ENCODE measurements at regions not wholly inside any gene's neighbourhood (a gene's known extent, or its start where the extent isn't known, plus 50 kb on each side); places are given as distances from the start of the nearest gene placed in this dataset.
"Not testable (repeated sequence)": the region's sequence is repeated elsewhere in the genome, so short reads cannot be mapped to it uniquely, and the experiment has no call there.

DNA sequence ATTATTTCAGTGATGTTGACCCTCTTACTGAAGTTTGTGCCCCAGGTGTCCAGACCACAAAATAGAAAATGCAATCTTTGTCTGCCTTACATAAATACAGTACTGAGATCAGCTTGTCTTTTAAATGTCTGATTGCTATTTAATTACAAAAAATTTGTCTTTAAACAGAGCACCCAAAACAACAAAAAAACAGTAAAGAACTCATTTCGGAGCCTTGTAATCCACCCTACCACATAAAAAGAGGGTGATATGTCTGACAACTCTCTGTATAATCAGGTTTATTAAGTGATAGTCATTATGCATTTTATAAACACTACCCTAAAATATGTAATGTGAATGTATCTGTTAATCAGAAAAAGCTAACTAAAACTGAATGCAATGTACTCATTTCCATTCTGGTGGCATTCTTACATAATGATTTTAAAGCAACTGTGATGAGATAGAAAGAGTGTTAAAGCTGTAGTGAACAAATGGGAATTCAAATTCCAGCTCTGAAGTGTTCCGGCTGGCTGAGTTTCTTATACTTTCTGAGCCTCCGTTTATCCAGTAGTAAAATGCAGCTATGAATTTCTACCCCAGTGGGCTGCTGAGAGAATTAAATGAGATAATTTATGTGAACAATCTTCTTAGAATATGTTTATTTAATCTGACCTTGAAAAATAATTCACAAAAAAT, 486.6 kb downstream of the USP25 start:
- DNase-seq (ENCODE audit: low read depth): no peak
- no peak overlapping the region for H3K4me3 ChIP-seq (ENCODE audit: control insufficient read depth, low read depth, low read length)
- TF ChIP-seq, protein P1, sequence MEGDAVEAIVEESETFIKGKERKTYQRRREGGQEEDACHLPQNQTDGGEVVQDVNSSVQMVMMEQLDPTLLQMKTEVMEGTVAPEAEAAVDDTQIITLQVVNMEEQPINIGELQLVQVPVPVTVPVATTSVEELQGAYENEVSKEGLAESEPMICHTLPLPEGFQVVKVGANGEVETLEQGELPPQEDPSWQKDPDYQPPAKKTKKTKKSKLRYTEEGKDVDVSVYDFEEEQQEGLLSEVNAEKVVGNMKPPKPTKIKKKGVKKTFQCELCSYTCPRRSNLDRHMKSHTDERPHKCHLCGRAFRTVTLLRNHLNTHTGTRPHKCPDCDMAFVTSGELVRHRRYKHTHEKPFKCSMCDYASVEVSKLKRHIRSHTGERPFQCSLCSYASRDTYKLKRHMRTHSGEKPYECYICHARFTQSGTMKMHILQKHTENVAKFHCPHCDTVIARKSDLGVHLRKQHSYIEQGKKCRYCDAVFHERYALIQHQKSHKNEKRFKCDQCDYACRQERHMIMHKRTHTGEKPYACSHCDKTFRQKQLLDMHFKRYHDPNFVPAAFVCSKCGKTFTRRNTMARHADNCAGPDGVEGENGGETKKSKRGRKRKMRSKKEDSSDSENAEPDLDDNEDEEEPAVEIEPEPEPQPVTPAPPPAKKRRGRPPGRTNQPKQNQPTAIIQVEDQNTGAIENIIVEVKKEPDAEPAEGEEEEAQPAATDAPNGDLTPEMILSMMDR (conservative IDR thresholded peaks at IDR 0.05; ENCODE audit: control insufficient read depth, insufficient read depth, low read depth, low read length): no peak

DNA sequence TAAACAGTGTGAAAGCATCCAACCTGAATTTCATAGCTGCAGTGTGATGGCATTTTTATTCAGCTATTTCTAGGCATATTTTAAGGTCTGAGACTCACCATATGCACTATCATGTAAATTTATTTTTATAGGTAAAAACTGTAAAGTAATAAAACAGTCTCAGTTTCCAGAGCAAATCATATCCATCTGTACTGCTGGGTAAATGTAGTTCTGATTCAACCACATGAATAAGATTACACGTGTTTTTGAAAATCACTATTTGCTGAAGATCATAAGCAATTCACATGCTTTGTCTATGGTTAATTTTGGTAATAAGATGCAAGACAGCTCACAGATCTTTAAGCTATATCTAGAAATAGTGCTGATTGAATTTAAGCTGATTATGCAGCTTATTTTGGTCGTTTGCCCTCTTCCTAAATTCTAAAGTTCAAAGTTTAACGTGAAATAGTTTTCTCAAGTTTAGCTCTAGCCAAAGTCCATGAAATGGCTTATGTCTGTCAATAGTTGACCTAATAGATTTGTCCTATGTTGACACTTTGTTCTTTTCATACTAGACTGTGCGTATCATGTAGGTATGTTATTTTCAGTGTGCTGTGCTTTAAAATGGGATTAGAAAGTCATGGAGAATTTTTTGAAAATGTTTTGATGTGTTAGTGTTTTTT, 489.0 kb downstream of the USP25 start:
- DNase-seq (ENCODE audit: low read depth): no peak
- TF ChIP-seq, protein P1 (conservative IDR thresholded peaks at IDR 0.05; ENCODE audit: control insufficient read depth, insufficient read depth, low read depth, low read length): no peak
- no peak overlapping the region for H3K4me3 ChIP-seq (ENCODE audit: control insufficient read depth, low read depth, low read length)

DNA sequence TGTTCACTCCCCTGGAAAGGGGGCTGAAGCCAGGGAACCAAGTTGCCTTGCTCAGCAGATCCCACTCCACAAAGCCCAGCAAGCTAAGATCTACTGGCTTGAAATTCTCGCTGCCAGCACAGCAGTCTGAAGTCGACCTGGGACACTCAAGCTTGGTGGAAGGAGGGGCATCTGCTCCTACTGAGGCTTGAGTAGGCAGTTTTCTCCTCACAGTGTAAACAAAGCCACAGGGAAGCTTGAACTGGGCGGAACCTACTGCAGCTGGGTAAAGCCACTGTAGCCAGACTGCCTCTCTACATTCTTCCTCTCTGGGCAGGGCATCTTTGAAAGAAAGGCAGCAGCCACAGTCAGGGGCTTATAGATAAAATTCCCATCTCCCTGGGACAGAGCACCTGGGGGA, 495.0 kb downstream of the USP25 start:
- not testable (repeated sequence) for DNase-seq (ENCODE audit: low read depth)

DNA sequence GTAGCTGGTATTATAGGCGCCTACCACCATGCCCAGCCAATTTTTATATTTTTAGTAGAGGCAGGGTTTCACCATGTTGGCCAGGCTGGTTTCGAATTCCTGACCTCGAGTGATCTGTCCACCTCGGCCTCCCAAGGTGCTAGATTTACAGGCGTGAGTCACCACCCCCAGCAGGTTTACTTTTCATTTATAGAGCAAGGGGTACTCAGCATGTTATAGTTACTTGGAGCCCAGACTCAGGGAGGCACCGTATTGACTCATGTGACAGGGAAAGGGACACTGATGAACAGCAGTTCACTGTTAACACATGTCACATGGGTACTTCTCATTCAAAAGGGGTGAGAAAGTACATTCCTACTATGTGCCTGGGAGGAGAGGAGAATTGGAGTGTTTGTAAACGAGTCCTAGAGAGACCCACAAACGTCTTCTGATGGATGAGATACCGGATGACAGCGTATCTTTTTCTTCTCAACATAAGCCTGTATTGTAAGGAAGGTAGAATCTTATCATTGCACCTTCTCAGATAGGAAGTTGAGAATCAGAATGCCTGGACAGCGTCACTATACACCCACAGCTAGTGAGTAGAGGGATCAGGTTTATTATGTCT, 510.0 kb downstream of the USP25 start:
- DNase-seq (ENCODE audit: low read depth): peak; percentile 8
- no peak overlapping the region for H3K4me3 ChIP-seq (ENCODE audit: control insufficient read depth, low read depth, low read length)
- TF ChIP-seq, protein P1 (conservative IDR thresholded peaks at IDR 0.05; ENCODE audit: control insufficient read depth, insufficient read depth, low read depth, low read length): no peak

More for the DNA sequence above, 495.0 kb downstream of the USP25 start:
- H3K4me3 ChIP-seq (ENCODE audit: control insufficient read depth, low read depth, low read length): not testable (repeated sequence)

DNA sequence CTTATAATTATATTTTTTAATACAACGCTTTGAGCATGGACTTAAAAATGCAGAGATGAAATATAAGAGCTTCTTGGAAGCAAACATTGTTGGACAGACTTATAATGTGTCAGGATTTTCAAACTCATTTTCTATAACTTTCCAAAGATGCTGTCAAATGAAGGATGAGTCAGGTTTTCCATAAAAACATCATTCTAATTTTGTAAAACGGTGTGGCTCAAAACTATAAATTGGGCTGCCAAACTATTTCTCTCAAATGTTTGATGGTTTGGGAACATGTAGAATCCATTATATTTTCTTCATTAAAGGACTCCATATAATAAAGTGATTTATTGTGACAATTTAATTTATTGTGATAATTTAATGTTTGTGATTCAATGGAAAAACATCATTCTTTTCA, 511.2 kb downstream of the USP25 start:
- DNase-seq (ENCODE audit: low read depth): peak; percentile 11
- TF ChIP-seq, protein P1 (conservative IDR thresholded peaks at IDR 0.05; ENCODE audit: control insufficient read depth, insufficient read depth, low read depth, low read length): no peak
- no peak overlapping the region for H3K4me3 ChIP-seq (ENCODE audit: control insufficient read depth, low read depth, low read length)

DNA sequence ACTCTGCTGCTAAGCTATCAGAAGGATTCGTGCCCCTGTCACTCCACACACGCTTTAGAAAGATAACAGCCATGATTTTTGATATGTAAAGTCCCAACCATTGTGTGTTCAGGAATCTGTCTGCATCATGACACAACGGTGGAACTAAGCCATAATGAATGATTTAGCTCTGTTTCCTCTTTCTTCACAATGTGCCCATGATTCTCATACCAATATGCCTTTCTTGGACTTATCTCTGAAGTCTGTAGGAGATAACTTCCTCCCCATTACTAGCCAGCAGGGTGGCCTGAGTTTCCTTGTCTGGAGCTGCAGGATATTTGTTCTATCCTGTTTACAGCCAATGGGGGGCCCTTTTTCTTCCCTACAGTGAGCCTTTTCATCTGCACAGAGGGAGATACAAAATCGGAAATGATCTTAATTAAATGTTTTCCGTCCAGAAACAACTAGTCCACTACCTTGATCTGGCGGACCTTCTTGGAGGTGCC, 511.7 kb downstream of the USP25 start:
- no peak overlapping the region for H3K4me3 ChIP-seq (ENCODE audit: control insufficient read depth, low read depth, low read length)
- TF ChIP-seq, protein P1 (conservative IDR thresholded peaks at IDR 0.05; ENCODE audit: control insufficient read depth, insufficient read depth, low read depth, low read length): no peak
- peak; percentile 12 for DNase-seq (ENCODE audit: low read depth)

DNA sequence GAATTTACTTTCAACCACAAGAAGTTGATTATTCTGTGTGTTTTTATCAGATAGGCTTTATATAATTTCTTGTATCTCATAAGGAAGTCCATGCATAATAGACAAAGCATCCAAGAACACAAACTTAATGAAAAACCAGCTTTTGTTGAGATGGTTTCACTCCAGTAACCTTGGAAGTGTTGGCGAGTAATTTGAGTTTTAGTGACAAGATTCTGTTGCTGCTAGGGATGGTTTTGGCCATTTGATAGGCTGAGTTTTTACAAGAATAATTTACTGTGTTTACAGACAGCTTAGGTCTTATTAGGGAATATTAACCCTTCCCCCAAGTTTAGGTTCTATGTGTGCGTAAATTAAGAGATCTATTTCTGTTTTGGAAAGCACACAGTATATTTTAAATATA, 513.6 kb downstream of the USP25 start:
- TF ChIP-seq, protein P1 (conservative IDR thresholded peaks at IDR 0.05; ENCODE audit: control insufficient read depth, insufficient read depth, low read depth, low read length): no peak
- H3K4me3 ChIP-seq (ENCODE audit: control insufficient read depth, low read depth, low read length): no peak overlapping the region
- no peak for DNase-seq (ENCODE audit: low read depth)

Measured in fibroblast of mammary gland (primary cell).